WTC11 (cell line): ENCODE measurements at regions not wholly inside any gene's neighbourhood (a gene's known extent, or its start where the extent isn't known, plus 50 kb on each side); places are given as distances from the start of the nearest gene placed in this dataset.

ENCODE experiments used
- CREB1 ChIP-seq: sonication (generic); formaldehyde crosslinking; IDR thresholded peaks from 2 replicates; pipeline ENCODE4 v1.8.0; 2023; ENCODE audit warnings: mild to moderate bottlenecking, missing genetic modification reagents
- ETV6 ChIP-seq: sonication (generic); formaldehyde crosslinking; IDR thresholded peaks from 2 replicates; pipeline ENCODE4 v1.8.1; 2022; ENCODE audit warnings: mild to moderate bottlenecking, missing genetic modification reagents
- GABPB1 ChIP-seq: sonication (generic); formaldehyde crosslinking; IDR thresholded peaks from 2 replicates; pipeline ENCODE4 v1.8.1; 2023; ENCODE audit warnings: mild to moderate bottlenecking, missing genetic modification reagents
- JUN ChIP-seq: sonication (generic); formaldehyde crosslinking; IDR thresholded peaks from 2 replicates; pipeline ENCODE4 v1.8.0; 2023; ENCODE audit warnings: mild to moderate bottlenecking, missing genetic modification reagents
- NFYB ChIP-seq: sonication (generic); formaldehyde crosslinking; conservative IDR thresholded peaks from 2 replicates; pipeline ENCODE4 v1.8.0; 2022; ENCODE audit warnings: low read depth, missing genetic modification reagents
- ZNF121 ChIP-seq: sonication (generic); formaldehyde crosslinking; IDR thresholded peaks from 2 replicates; pipeline ENCODE4 v1.8.0; 2023; ENCODE audit warnings: missing genetic modification reagents
- ZNF232 ChIP-seq: sonication (generic); formaldehyde crosslinking; IDR thresholded peaks from 2 replicates; pipeline ENCODE4 v1.8.0; 2022; ENCODE audit warnings: mild to moderate bottlenecking, missing genetic modification reagents
- TF ChIP-seq, protein P1 (sequence below): sonication (generic); formaldehyde crosslinking; conservative IDR thresholded peaks from 2 replicates; pipeline ENCODE4 v1.8.1; 2022; ENCODE audit warnings: mild to moderate bottlenecking, missing genetic modification reagents
- TF ChIP-seq, protein P2 (sequence below): fragments of 200-600 bp; IDR thresholded peaks from 2 replicates; pipeline ENCODE4 v1.8.0; 2022; ENCODE audit warnings: antibody characterized with exemption
- TF ChIP-seq, protein P3 (sequence below): sonication (generic); formaldehyde crosslinking; IDR thresholded peaks from 2 replicates; pipeline ENCODE4 v1.8.0; 2022; ENCODE audit warnings: mild to moderate bottlenecking, missing genetic modification reagents
- TF ChIP-seq, protein P4 (sequence below): sonication (generic); formaldehyde crosslinking; IDR thresholded peaks from 2 replicates; pipeline ENCODE4 v1.8.1; 2023; ENCODE audit warnings: mild to moderate bottlenecking, missing genetic modification reagents, moderate library complexity
- TF ChIP-seq, protein P5 (sequence below): sonication (generic); formaldehyde crosslinking; IDR thresholded peaks from 2 replicates; pipeline ENCODE4 v1.8.1; 2023; ENCODE audit warnings: mild to moderate bottlenecking, missing genetic modification reagents, moderate library complexity
- TF ChIP-seq, protein P6 (sequence below): fragments of 250-450 bp; sonication (Bioruptor Pico); IDR thresholded peaks from 2 replicates; pipeline ENCODE4 v1.8.0; 2021; ENCODE audit warnings: mild to moderate bottlenecking
- TF ChIP-seq, protein P7 (sequence below): fragments of 250-450 bp; sonication (Bioruptor Pico); IDR thresholded peaks from 2 replicates; pipeline ENCODE4 v2.1.2; 2022; ENCODE audit warnings: mild to moderate bottlenecking, moderate library complexity

DNA sequence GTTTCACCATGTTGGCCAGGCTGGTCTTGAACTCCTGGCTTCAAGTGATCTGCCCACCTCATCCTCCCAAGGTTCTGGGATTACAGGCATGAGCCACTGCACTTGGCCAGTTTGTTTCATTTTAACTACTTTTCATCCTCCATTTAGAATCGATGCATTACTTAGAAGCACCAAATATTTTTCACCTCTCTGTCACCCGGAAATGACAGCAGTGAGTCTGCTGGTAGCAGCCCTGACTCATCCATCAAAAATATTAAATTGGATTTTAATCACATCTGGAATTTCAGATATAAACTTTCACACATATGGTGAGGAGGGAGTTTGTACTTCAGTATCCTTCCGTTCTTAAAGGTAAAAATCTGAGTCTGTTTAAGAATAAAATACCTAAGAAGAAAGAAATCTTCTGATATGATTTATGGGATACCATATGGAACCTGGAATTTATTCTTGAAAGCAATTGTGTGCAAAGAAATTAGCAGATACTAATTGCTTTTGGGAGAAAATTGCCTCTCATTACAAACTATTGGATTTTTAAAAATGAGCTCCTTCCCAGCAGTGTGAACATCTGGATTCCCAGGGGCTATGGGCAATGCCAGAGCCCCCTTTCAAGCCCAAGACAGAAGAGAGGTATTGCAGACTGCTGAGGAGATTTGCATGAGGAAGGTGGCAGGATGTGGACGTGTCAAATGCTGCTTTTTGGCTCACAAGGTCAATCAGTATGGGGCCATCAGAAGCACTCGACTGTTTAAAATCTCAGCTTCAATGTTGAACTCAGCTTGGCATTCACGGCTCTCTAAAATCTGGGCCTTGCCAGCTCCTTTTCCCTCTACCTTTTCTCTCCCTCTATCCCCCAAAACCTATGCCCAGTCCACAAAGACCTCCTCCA, 279.5 kb upstream of the SIX2 start:
- TF ChIP-seq ETV6 (CRISPR knock-in tag) = no peak
- TF ChIP-seq ZNF121 (CRISPR knock-in tag) = no peak
- TF ChIP-seq, protein P1, sequence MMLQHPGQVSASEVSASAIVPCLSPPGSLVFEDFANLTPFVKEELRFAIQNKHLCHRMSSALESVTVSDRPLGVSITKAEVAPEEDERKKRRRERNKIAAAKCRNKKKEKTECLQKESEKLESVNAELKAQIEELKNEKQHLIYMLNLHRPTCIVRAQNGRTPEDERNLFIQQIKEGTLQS (CRISPR knock-in tag) = no peak
- no peak for TF ChIP-seq ZNF232 (CRISPR knock-in tag)
- TF ChIP-seq NFYB = no peak
- TF ChIP-seq, protein P2, sequence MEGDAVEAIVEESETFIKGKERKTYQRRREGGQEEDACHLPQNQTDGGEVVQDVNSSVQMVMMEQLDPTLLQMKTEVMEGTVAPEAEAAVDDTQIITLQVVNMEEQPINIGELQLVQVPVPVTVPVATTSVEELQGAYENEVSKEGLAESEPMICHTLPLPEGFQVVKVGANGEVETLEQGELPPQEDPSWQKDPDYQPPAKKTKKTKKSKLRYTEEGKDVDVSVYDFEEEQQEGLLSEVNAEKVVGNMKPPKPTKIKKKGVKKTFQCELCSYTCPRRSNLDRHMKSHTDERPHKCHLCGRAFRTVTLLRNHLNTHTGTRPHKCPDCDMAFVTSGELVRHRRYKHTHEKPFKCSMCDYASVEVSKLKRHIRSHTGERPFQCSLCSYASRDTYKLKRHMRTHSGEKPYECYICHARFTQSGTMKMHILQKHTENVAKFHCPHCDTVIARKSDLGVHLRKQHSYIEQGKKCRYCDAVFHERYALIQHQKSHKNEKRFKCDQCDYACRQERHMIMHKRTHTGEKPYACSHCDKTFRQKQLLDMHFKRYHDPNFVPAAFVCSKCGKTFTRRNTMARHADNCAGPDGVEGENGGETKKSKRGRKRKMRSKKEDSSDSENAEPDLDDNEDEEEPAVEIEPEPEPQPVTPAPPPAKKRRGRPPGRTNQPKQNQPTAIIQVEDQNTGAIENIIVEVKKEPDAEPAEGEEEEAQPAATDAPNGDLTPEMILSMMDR = no peak
- TF ChIP-seq, protein P3, sequence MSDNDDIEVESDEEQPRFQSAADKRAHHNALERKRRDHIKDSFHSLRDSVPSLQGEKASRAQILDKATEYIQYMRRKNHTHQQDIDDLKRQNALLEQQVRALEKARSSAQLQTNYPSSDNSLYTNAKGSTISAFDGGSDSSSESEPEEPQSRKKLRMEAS (CRISPR knock-in tag) = no peak
- TF ChIP-seq, protein P4, sequence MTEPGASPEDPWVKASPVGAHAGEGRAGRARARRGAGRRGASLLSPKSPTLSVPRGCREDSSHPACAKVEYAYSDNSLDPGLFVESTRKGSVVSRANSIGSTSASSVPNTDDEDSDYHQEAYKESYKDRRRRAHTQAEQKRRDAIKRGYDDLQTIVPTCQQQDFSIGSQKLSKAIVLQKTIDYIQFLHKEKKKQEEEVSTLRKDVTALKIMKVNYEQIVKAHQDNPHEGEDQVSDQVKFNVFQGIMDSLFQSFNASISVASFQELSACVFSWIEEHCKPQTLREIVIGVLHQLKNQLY (CRISPR knock-in tag) = no peak
- TF ChIP-seq, protein P5, sequence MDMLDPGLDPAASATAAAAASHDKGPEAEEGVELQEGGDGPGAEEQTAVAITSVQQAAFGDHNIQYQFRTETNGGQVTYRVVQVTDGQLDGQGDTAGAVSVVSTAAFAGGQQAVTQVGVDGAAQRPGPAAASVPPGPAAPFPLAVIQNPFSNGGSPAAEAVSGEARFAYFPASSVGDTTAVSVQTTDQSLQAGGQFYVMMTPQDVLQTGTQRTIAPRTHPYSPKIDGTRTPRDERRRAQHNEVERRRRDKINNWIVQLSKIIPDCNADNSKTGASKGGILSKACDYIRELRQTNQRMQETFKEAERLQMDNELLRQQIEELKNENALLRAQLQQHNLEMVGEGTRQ (CRISPR knock-in tag) = no peak
- TF ChIP-seq, protein P6, sequence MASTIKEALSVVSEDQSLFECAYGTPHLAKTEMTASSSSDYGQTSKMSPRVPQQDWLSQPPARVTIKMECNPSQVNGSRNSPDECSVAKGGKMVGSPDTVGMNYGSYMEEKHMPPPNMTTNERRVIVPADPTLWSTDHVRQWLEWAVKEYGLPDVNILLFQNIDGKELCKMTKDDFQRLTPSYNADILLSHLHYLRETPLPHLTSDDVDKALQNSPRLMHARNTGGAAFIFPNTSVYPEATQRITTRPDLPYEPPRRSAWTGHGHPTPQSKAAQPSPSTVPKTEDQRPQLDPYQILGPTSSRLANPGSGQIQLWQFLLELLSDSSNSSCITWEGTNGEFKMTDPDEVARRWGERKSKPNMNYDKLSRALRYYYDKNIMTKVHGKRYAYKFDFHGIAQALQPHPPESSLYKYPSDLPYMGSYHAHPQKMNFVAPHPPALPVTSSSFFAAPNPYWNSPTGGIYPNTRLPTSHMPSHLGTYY = no peak
- no peak for TF ChIP-seq GABPB1
- no peak for TF ChIP-seq JUN
- no peak for TF ChIP-seq CREB1
- TF ChIP-seq, protein P7, sequence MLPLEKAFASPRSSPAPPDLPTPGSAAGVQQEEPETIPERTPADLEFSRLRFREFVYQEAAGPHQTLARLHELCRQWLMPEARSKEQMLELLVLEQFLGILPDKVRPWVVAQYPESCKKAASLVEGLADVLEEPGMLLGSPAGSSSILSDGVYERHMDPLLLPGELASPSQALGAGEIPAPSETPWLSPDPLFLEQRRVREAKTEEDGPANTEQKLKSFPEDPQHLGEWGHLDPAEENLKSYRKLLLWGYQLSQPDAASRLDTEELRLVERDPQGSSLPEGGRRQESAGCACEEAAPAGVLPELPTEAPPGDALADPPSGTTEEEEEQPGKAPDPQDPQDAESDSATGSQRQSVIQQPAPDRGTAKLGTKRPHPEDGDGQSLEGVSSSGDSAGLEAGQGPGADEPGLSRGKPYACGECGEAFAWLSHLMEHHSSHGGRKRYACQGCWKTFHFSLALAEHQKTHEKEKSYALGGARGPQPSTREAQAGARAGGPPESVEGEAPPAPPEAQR (CRISPR knock-in tag) = no peak
